Ovary (tissue), 3 donors: ENCODE measurements at regions not wholly inside any gene's neighbourhood (a gene's known extent, or its start where the extent isn't known, plus 50 kb on each side); places are given as distances from the start of the nearest gene placed in this dataset.

ENCODE experiments used
- CTCF ChIP-seq, 3 donors: fragments of 450-650 bp in 2 of 3; fragments of 200-600 bp in 1 of 3; IDR thresholded peaks; one replicate each; pipeline versions ENCODE4 v1.5.1 to v1.8.0; 2016 to 2022; ENCODE audit warnings: antibody characterized with exemption in 3 of 3, mild to moderate bottlenecking in 1 of 3
- EP300 ChIP-seq: sonication (generic); formaldehyde crosslinking; IDR thresholded peaks from one replicate; pipeline ENCODE4 v1.6.1; 2017; ENCODE audit warnings: antibody characterized with exemption
- POLR2A ChIP-seq: fragments of 450-650 bp; IDR thresholded peaks from one replicate; pipeline ENCODE4 v1.6.1; 2017; ENCODE audit warnings: antibody characterized with exemption, mild to moderate bottlenecking, moderate library complexity
- donor health status: DM: no; HTN: no; CAD: no.

GRCh38 chr7:94305836-94306235, 88.9 kb upstream of the COL1A2 start:
- no peak for TF ChIP-seq POLR2A
- TF ChIP-seq CTCF (IDR thresholded peaks at IDR 0.05) = no peak
- no peak for TF ChIP-seq EP300
